ENCODE measurements at regions not wholly inside any gene's neighbourhood (a gene's known extent, or its start where the extent isn't known, plus 50 kb on each side); places are given as distances from the start of the nearest gene placed in this dataset.

DNA sequence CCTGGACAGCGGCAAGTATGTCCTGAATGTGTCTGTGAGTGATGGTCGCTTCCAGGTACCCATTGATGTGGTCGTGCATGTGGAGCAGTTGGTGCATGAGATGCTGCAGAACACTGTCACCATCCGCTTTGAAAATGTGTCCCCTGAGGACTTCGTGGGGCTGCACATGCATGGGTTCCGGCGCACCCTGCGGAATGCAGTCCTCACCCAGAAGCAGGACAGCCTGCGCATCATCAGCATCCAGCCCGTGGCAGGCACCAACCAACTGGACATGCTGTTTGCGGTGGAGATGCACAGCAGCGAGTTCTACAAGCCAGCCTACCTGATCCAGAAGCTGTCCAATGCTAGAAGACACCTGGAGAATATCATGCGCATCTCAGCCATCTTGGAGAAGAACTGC lies 125.3 kb upstream of the MTNR1B start:
- no peak overlapping the region for H3K9ac ChIP-seq (ENCODE audit: insufficient read depth, low read depth, low read length)
- CTCF ChIA-PET (ENCODE audit: low intra/inter-chr PET ratio, low total read pairs) = no interaction called here
- H3K4me3 ChIP-seq (replicated peaks in 1 of 3; ENCODE audit: insufficient read depth in 1 of 3, low read depth in 2 of 3, low read length in 3 of 3) = no peak overlapping the region
- no peaks in the 10 kb centered on the region for H3K9me3 ChIP-seq (ENCODE audit: low read length)
- 0% methylated on average over 2 of the region's 13 CpGs for WGBS (ENCODE audit: low lambda C conversion rate)
- in situ Hi-C loops (cut with HindIII; ENCODE audit: extremely low pct_ligation_motif_present, low pct_unique_long_range_greater_than_20kb) (no loop called here), intact Hi-C loops (cut with micrococcal nuclease; ENCODE audit: unreplicated experiment) (no loop called here)
- TF ChIP-seq, protein P1, sequence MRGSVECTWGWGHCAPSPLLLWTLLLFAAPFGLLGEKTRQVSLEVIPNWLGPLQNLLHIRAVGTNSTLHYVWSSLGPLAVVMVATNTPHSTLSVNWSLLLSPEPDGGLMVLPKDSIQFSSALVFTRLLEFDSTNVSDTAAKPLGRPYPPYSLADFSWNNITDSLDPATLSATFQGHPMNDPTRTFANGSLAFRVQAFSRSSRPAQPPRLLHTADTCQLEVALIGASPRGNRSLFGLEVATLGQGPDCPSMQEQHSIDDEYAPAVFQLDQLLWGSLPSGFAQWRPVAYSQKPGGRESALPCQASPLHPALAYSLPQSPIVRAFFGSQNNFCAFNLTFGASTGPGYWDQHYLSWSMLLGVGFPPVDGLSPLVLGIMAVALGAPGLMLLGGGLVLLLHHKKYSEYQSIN (CRISPR knock-in tag; IDR thresholded peaks at IDR 0.05; ENCODE audit: borderline replicate concordance) = no peak
- TF ChIP-seq PRPF4 (IDR thresholded peaks at IDR 0.05; ENCODE audit: low read depth, low read length, poor library complexity, severe bottlenecking) (no peak), WIZ (CRISPR knock-in tag; IDR thresholded peaks at IDR 0.05) (no peak), SKI (IDR thresholded peaks at IDR 0.05; ENCODE audit: partially characterized antibody) (no peak), ZNF207 (IDR thresholded peaks at IDR 0.05; ENCODE audit: borderline replicate concordance) (no peak), ZIK1 (CRISPR knock-in tag; IDR thresholded peaks at IDR 0.05; ENCODE audit: borderline replicate concordance, low read depth) (no peak), KLF12 (CRISPR knock-in tag; IDR thresholded peaks at IDR 0.05; ENCODE audit: borderline replicate concordance) (no peak), BRD4 (CRISPR knock-in tag; IDR thresholded peaks at IDR 0.05) (no peak), HNRNPL (IDR thresholded peaks at IDR 0.05; ENCODE audit: low read depth, low read length) (no peak)
- POLR2A ChIA-PET = no interaction called here
- ATAC-seq = no peak
- H3K27ac ChIP-seq (ENCODE audit: extremely low read length, insufficient read depth, low read length) = no peak overlapping the region
- H3K79me2 ChIP-seq (ENCODE audit: insufficient read depth, low read length) = no peaks in the 10 kb centered on the region
- H4K20me1 ChIP-seq (ENCODE audit: insufficient read depth, low read length) = no peaks in the 10 kb centered on the region
- no peaks in the 10 kb centered on the region for H3K36me3 ChIP-seq (replicated peaks in 1 of 2; ENCODE audit: control insufficient read depth in 1 of 2, insufficient read depth in 2 of 2, low read length in 2 of 2)
- no peak overlapping the region for H3K4me2 ChIP-seq (ENCODE audit: low read depth, low read length)
- peaks cover 6% of the 10 kb centered on the region; the same call in 1 of the 2 replicates for H3K4me1 ChIP-seq (ENCODE audit: insufficient read depth, low read length)
- H3K27me3 ChIP-seq (ENCODE audit: control insufficient read depth in 1 of 2, insufficient read depth in 2 of 2, low read length in 2 of 2) = no peaks in the 10 kb centered on the region
- DNase-seq (ENCODE audit: low spot score) = no peak
- BruUV-seq (replicated peaks) = no TSS peak
- no peak for FAIRE-seq
- H2AFZ ChIP-seq (ENCODE audit: low read length) = no peak overlapping the region

DNA sequence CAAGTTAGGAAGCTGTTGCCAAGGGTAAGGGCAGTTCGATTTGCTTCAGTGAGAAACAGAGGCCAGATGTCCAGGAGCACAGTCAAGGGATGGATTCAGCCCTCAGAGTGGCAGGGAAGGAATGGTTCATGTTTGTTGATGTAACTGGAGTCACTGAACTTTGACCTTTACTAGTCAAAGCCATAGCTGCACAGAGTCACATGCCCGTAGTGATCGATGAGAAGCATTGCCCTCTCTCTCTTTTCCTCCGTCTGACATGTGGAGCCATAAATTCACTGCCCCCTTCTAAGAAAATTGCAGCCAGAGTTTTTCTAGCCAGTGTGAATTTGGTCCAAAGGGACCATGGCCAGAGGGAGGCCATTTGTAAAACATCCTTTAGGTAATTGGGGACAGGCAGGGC lies 124.1 kb upstream of the MTNR1B start:
- Histone ChIP-seq H3K4me3 (replicated peaks in 1 of 3; ENCODE audit: insufficient read depth in 1 of 3, low read depth in 2 of 3, low read length in 3 of 3) (no peak overlapping the region), H3K79me2 (ENCODE audit: insufficient read depth, low read length) (no peaks in the 10 kb centered on the region), H3K4me2 (ENCODE audit: low read depth, low read length) (no peak overlapping the region), H3K27me3 (ENCODE audit: control insufficient read depth in 1 of 2, insufficient read depth in 2 of 2, low read length in 2 of 2) (no peaks in the 10 kb centered on the region), H3K27ac (ENCODE audit: extremely low read length, insufficient read depth, low read length) (no peak overlapping the region), H3K36me3 (replicated peaks in 1 of 2; ENCODE audit: control insufficient read depth in 1 of 2, insufficient read depth in 2 of 2, low read length in 2 of 2) (no peaks in the 10 kb centered on the region), H2AFZ (ENCODE audit: low read length) (no peak overlapping the region), H3K4me1 (ENCODE audit: insufficient read depth, low read length) (peaks cover 6% of the 10 kb centered on the region; the same call in 1 of the 2 replicates), H3K9me3 (ENCODE audit: low read length) (no peaks in the 10 kb centered on the region), H4K20me1 (ENCODE audit: insufficient read depth, low read length) (no peaks in the 10 kb centered on the region), H3K9ac (ENCODE audit: insufficient read depth, low read depth, low read length) (no peak overlapping the region)
- intact Hi-C loops (cut with micrococcal nuclease; ENCODE audit: unreplicated experiment) = no loop called here
- FAIRE-seq (no peak), DNase-seq (ENCODE audit: low spot score) (peak; percentile 6), ATAC-seq (peak; percentile 75)
- ChIA-PET POLR2A (no interaction called here), CTCF (ENCODE audit: low intra/inter-chr PET ratio, low total read pairs) (no interaction called here)
- in situ Hi-C loops (cut with HindIII; ENCODE audit: extremely low pct_ligation_motif_present, low pct_unique_long_range_greater_than_20kb) = no loop called here
- no TSS peak for BruUV-seq (replicated peaks)
- WGBS (ENCODE audit: low lambda C conversion rate) = 0% methylated on average over 4 of the region's 4 CpGs
- no peak for TF ChIP-seq HNRNPK (IDR thresholded peaks at IDR 0.05; ENCODE audit: low read depth, low read length, poor library complexity, severe bottlenecking)
- TF ChIP-seq POLR2G (IDR thresholded peaks at IDR 0.05; ENCODE audit: low read depth, low read length) = no peak
- TF ChIP-seq ZBTB7A (CRISPR knock-in tag; IDR thresholded peaks at IDR 0.05) = no peak
- TF ChIP-seq CREM (IDR thresholded peaks at IDR 0.05) = no peak
- no peak for TF ChIP-seq CREM (CRISPR knock-in tag; IDR thresholded peaks at IDR 0.05)
- no peak; the same call in 1 of the 2 replicates for TF ChIP-seq NR2F6 (IDR thresholded peaks at IDR 0.05)
- TF ChIP-seq NR2F6 (CRISPR knock-in tag; IDR thresholded peaks at IDR 0.05) = 0 out of 2 replicates have a peak, but pooled peaks have one; percentile 26
- TF ChIP-seq, protein P2, sequence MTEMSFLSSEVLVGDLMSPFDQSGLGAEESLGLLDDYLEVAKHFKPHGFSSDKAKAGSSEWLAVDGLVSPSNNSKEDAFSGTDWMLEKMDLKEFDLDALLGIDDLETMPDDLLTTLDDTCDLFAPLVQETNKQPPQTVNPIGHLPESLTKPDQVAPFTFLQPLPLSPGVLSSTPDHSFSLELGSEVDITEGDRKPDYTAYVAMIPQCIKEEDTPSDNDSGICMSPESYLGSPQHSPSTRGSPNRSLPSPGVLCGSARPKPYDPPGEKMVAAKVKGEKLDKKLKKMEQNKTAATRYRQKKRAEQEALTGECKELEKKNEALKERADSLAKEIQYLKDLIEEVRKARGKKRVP (CRISPR knock-in tag; IDR thresholded peaks at IDR 0.05) = no peak
- peak; percentile 66 for TF ChIP-seq NR2C2 (CRISPR knock-in tag; IDR thresholded peaks at IDR 0.05; ENCODE audit: borderline replicate concordance)
